ENCODE measurements at regions not wholly inside any gene's neighbourhood (a gene's known extent, or its start where the extent isn't known, plus 50 kb on each side); places are given as distances from the start of the nearest gene placed in this dataset.

- no peaks in the 10 kb centered on the region for H3K36me3 ChIP-seq (ENCODE audit: low read depth)
- ATAC-seq (ENCODE audit: low read depth) = peak; percentile 85
- H3K9me3 ChIP-seq (ENCODE audit: severe bottlenecking) = no peaks in the 10 kb centered on the region
- H3K4me1 ChIP-seq (ENCODE audit: insufficient read depth, poor library complexity, severe bottlenecking) = peaks cover 23% of the 10 kb centered on the region
- H3K27me3 ChIP-seq (ENCODE audit: insufficient read depth, poor library complexity, severe bottlenecking) = no peaks in the 10 kb centered on the region
- H3K4me3 ChIP-seq (ENCODE audit: severe bottlenecking) = no peak overlapping the region
- peak; percentile 80 for DNase-seq (ENCODE audit: low spot score)
- peak overlapping the region; percentile 95 for H3K27ac ChIP-seq (ENCODE audit: poor library complexity, severe bottlenecking)
- no peak for TF ChIP-seq CTCF (IDR thresholded peaks at IDR 0.05; ENCODE audit: poor library complexity, severe bottlenecking)
These were observed 186.6 kb upstream of the CELF2 start for GRCh38 chr10:10831085-10831484.

DNA sequence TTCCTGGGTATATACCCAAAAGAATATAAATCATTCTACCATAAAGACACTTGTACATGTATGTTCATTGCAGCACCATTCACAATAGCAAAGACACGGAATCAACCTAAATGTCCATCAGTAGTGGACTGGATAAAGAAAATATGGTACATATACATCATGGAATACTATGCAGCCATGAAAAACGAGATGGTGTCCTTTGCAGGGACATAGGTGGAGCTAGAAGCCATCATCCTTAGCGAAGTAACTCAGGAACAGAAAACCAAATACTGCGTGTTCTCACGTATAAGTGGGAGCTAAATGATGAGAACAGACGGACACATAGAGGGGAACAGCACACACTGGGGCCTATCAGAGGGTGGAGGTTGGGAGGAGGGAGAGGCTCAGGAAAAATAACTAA, 183.7 kb upstream of the CELF2 start:
- no peak overlapping the region for H3K27ac ChIP-seq (ENCODE audit: poor library complexity, severe bottlenecking)
- no peaks in the 10 kb centered on the region for H3K9me3 ChIP-seq (ENCODE audit: severe bottlenecking)
- DNase-seq (ENCODE audit: low spot score) (no peak), ATAC-seq (ENCODE audit: low read depth) (no peak)
- H3K4me1 ChIP-seq (ENCODE audit: insufficient read depth, poor library complexity, severe bottlenecking) = peaks cover 18% of the 10 kb centered on the region
- H3K27me3 ChIP-seq (ENCODE audit: insufficient read depth, poor library complexity, severe bottlenecking) = no peaks in the 10 kb centered on the region
- no peaks in the 10 kb centered on the region for H3K36me3 ChIP-seq (ENCODE audit: low read depth)
- no peak for TF ChIP-seq CTCF (IDR thresholded peaks at IDR 0.05; ENCODE audit: poor library complexity, severe bottlenecking)
- H3K4me3 ChIP-seq (ENCODE audit: severe bottlenecking) = no peak overlapping the region

GRCh38 chr10:10844251-10844650, 173.4 kb upstream of the CELF2 start:
- H3K4me1 ChIP-seq (ENCODE audit: insufficient read depth, poor library complexity, severe bottlenecking) = no peaks in the 10 kb centered on the region
- no peak overlapping the region for H3K4me3 ChIP-seq (ENCODE audit: severe bottlenecking)
- H3K27ac ChIP-seq (ENCODE audit: poor library complexity, severe bottlenecking) = no peak overlapping the region
- no peaks in the 10 kb centered on the region for H3K27me3 ChIP-seq (ENCODE audit: insufficient read depth, poor library complexity, severe bottlenecking)
- no peak for TF ChIP-seq CTCF (IDR thresholded peaks at IDR 0.05; ENCODE audit: poor library complexity, severe bottlenecking)
- H3K9me3 ChIP-seq (ENCODE audit: severe bottlenecking) = no peaks in the 10 kb centered on the region
- ATAC-seq (ENCODE audit: low read depth) (no peak), DNase-seq (ENCODE audit: low spot score) (no peak)
- no peaks in the 10 kb centered on the region for H3K36me3 ChIP-seq (ENCODE audit: low read depth)

DNA sequence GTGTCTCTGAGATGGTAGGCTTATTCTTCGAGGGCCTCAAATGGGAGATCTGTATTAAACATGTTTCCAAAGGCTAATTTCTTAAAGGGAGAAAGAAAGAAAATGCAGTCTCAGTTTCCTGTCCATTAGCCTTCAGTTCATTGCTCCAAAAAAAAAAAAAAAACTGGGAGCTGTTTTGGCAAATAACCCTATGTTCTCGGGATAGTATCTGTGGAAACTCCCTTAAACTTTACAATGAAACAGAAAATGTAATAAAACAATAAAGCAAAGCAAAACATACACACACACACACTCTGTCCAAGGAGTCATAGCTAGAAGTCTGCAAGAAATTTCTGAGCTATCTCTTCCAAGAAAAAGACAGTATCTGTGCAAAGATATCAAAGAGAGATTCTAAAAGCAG, 172.5 kb upstream of the CELF2 start:
- DNase-seq (ENCODE audit: low spot score) (no peak), ATAC-seq (ENCODE audit: low read depth) (no peak)
- H3K27me3 ChIP-seq (ENCODE audit: insufficient read depth, poor library complexity, severe bottlenecking) = no peaks in the 10 kb centered on the region

More for the DNA sequence above, 172.5 kb upstream of the CELF2 start:
- no peaks in the 10 kb centered on the region for H3K4me1 ChIP-seq (ENCODE audit: insufficient read depth, poor library complexity, severe bottlenecking)
- no peaks in the 10 kb centered on the region for H3K36me3 ChIP-seq (ENCODE audit: low read depth)
- no peaks in the 10 kb centered on the region for H3K9me3 ChIP-seq (ENCODE audit: severe bottlenecking)
- H3K27ac ChIP-seq (ENCODE audit: poor library complexity, severe bottlenecking) = no peak overlapping the region
- TF ChIP-seq CTCF (IDR thresholded peaks at IDR 0.05; ENCODE audit: poor library complexity, severe bottlenecking) = no peak
- H3K4me3 ChIP-seq (ENCODE audit: severe bottlenecking) = no peak overlapping the region

Measured in RWPE2 (cell line).